ENCODE measurements at regions not wholly inside any gene's neighbourhood (a gene's known extent, or its start where the extent isn't known, plus 50 kb on each side); places are given as distances from the start of the nearest gene placed in this dataset.
"Not testable (repeated sequence)": the region's sequence is repeated elsewhere in the genome, so short reads cannot be mapped to it uniquely, and the experiment has no call there.

DNA sequence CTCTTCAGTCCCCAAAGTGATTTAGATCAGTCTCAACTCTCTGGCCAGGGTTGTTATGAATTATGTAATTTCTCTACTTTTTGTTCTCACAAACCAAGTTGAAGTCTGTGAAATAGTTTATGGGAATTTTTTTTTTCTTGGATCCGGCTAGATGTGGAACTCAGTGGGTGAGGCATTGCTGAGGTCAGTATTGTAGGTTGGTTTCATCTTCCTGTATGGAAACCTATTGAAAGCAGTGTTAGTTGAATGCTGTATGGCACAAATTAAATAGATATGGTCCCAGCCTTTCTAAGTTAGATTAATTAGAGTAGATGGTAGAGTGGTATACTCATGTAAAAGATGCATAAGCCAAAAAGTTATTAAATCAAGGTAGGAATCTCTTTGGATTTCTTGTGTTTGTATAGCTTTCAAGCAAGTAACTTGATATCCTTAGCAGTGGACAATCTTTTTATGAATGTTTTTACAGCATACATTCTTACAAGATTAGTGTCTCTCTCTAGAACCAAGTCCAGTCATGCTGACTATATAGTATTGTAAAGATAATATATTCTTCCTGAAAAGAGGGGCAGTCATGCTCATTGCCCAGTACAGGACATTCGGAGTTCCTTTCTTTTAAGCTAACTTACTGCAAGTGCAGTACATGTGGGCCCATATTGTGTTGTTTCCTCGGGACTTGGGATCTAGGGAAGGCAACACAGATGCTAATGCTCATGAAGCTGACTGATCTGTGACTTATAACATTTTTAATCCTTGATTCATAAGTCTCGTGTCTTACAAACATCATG lies 2541.1 kb downstream of the PCDH9 start:
- Histone ChIP-seq H3K27me3 (ENCODE audit: control insufficient read depth, insufficient read depth, low read length) (no peaks in the 10 kb centered on the region), H3K36me3 (ENCODE audit: control insufficient read depth, low read depth, low read length) (no peaks in the 10 kb centered on the region), H3K9ac (ENCODE audit: low read length) (no peak overlapping the region), H3K4me1 (ENCODE audit: control insufficient read depth, low read depth, low read length) (peaks cover 17% of the 10 kb centered on the region), H3K4me3 (ENCODE audit: low read length) (no peak overlapping the region), H3K27ac (ENCODE audit: low read length) (no peak overlapping the region), H3K9me3 (ENCODE audit: control insufficient read depth, low read depth, low read length) (no peaks in the 10 kb centered on the region)

DNA sequence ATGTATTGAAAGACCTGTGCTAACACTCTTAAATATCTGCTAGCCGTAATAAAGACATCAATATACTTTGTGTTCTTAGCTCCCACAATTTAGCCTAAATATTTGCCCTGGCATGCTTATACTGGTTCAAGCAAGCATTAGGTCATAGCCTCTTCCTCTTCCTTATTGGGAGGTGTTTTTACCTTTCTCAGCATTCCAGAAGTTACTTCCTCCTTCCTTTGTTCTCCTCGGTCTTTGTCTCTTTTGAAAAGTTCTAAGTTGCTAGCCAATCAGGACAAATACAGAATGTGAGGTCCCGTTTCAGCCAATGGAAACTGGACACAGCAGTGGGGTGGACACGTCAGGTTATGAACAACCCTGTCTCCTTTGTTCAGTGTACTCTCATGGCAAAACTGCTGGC lies 2543.6 kb downstream of the PCDH9 start:
- not testable (repeated sequence) for H3K9ac ChIP-seq (ENCODE audit: low read length); H3K27me3 ChIP-seq (ENCODE audit: control insufficient read depth, insufficient read depth, low read length); H3K4me3 ChIP-seq (ENCODE audit: low read length); H3K9me3 ChIP-seq (ENCODE audit: control insufficient read depth, low read depth, low read length); H3K36me3 ChIP-seq (ENCODE audit: control insufficient read depth, low read depth, low read length); H3K27ac ChIP-seq (ENCODE audit: low read length)
- peaks cover 28% of the 10 kb centered on the region for H3K4me1 ChIP-seq (ENCODE audit: control insufficient read depth, low read depth, low read length)

DNA sequence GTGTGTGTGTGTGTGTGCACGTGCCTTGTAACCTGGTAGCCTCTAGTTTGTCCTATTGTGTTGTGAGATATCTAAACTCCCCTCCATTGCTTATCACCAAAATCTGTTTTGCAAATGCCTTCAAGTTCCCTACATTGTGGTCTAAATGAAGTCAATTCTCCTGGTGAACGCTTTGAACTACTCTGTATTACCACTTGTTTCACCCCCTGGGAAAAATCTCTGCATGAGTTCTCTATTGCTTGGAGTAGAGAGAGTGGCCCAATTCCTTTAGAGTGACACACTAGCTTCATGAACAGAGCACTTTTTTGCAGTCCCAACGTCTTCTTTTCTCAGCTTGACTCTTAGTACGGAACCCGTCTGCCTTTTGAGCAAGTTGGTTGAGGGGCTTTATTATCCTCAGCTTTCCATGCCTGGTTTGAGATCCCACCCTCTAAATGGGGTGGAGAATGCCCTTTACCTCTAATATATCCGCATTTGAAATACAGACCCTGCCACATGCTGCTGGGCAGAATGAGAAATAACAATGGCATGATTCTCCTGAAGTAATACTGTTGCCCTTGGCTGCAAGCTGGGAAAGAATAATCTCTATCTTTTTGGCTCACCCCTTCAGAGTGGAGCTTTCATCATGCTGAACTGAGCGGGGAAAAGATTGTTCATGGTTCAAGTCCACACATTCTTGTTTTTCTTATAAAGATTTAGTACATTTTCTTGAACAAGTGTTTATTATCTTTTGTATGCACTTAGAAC lies 2545.3 kb downstream of the PCDH9 start:
- Histone ChIP-seq H3K4me3 (ENCODE audit: low read length) (peak overlapping the region; percentile 39), H3K9ac (ENCODE audit: low read length) (peak overlapping the region; percentile 17), H3K27me3 (ENCODE audit: control insufficient read depth, insufficient read depth, low read length) (no peaks in the 10 kb centered on the region), H3K4me1 (ENCODE audit: control insufficient read depth, low read depth, low read length) (peaks cover 28% of the 10 kb centered on the region), H3K27ac (ENCODE audit: low read length) (peak overlapping the region; percentile 75), H3K36me3 (ENCODE audit: control insufficient read depth, low read depth, low read length) (no peaks in the 10 kb centered on the region), H3K9me3 (ENCODE audit: control insufficient read depth, low read depth, low read length) (no peaks in the 10 kb centered on the region)

DNA sequence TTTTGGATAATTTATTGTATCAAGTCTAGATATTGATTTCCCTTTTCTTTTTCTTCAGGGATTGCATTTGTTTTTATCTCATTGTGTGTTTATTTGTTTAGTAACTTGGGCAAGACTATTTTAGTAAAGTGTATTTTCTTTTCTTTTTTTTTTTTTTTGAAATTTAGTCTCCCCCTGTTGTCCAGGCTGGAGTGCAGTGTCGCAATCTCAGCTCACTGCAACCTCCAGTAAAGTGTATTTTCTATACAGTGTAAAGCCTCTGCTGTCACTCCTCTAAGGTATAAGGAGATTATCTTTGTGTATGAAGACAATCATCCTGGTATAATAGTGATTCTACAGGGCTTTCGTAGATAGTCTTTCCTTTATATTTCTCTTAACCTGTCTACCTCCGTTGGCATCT lies 2546.0 kb downstream of the PCDH9 start:
- no peaks in the 10 kb centered on the region for H3K36me3 ChIP-seq (ENCODE audit: control insufficient read depth, low read depth, low read length)
- H3K9ac ChIP-seq (ENCODE audit: low read length): peak overlapping the region; percentile 17
- H3K4me1 ChIP-seq (ENCODE audit: control insufficient read depth, low read depth, low read length): peaks cover 28% of the 10 kb centered on the region
- no peaks in the 10 kb centered on the region for H3K9me3 ChIP-seq (ENCODE audit: control insufficient read depth, low read depth, low read length)
- peak overlapping the region; percentile 75 for H3K27ac ChIP-seq (ENCODE audit: low read length)
- H3K4me3 ChIP-seq (ENCODE audit: low read length): peak overlapping the region; percentile 39
- no peaks in the 10 kb centered on the region for H3K27me3 ChIP-seq (ENCODE audit: control insufficient read depth, insufficient read depth, low read length)

DNA sequence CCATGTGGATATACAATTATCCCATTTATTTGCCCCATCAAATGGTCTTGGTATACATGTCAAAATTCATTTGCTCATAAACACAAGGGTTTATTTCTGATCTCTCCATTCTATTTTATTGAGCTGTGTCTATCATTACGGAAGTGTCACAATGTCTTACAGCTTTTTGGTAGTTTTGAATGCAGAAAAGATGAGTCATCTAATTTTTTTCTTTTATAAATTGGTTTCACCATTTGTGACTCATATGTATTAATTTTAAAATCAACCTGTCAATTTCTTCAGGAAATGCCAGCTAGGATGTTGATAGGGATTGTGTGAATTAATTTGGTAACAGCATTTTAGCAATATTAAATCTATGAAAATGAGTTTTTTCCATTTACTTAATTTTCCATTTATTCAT lies 2549.4 kb downstream of the PCDH9 start:
- H3K27ac ChIP-seq (ENCODE audit: low read length): no peak overlapping the region

DNA sequence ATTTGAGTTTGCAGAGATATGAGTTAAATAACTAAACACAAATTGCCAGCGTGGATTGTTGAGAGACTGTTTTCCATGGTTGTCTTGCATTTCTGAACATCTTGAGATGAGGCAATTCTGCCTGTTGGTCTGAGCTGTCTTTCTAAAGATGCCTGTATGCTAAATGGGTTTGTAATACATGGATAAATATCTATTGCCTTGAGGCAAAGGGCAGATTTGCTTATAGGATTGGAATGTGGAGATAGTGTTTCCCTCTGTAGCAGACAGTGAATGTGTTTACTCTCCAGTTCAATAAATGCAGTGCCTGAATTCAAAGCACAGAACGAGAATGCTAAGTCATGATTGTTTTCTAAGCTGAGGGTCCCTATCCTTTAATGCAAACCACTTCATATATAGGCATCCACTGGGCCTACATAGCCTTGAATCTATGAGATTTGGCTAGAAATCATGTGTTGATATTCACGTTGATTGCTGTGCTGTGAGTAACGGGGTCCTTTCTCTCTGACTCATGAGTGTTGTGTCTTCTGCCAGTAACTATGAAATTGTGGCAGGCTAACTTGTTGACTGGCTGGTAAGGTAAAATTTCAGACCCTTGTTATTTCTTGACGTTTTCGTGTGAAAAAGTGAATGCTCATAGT lies 2554.8 kb downstream of the PCDH9 start:
- Histone ChIP-seq H3K4me3 (ENCODE audit: low read length) (no peak overlapping the region), H3K9ac (ENCODE audit: low read length) (no peak overlapping the region), H3K36me3 (ENCODE audit: control insufficient read depth, low read depth, low read length) (no peaks in the 10 kb centered on the region), H3K4me1 (ENCODE audit: control insufficient read depth, low read depth, low read length) (no peaks in the 10 kb centered on the region), H3K27me3 (ENCODE audit: control insufficient read depth, insufficient read depth, low read length) (no peaks in the 10 kb centered on the region), H3K27ac (ENCODE audit: low read length) (no peak overlapping the region), H3K9me3 (ENCODE audit: control insufficient read depth, low read depth, low read length) (no peaks in the 10 kb centered on the region)

More for the DNA sequence above, 2549.4 kb downstream of the PCDH9 start:
- H3K9me3 ChIP-seq (ENCODE audit: control insufficient read depth, low read depth, low read length): no peaks in the 10 kb centered on the region
- no peaks in the 10 kb centered on the region for H3K36me3 ChIP-seq (ENCODE audit: control insufficient read depth, low read depth, low read length)
- H3K27me3 ChIP-seq (ENCODE audit: control insufficient read depth, insufficient read depth, low read length): no peaks in the 10 kb centered on the region
- peaks cover 28% of the 10 kb centered on the region for H3K4me1 ChIP-seq (ENCODE audit: control insufficient read depth, low read depth, low read length)
- no peak overlapping the region for H3K4me3 ChIP-seq (ENCODE audit: low read length)
- no peak overlapping the region for H3K9ac ChIP-seq (ENCODE audit: low read length)

DNA sequence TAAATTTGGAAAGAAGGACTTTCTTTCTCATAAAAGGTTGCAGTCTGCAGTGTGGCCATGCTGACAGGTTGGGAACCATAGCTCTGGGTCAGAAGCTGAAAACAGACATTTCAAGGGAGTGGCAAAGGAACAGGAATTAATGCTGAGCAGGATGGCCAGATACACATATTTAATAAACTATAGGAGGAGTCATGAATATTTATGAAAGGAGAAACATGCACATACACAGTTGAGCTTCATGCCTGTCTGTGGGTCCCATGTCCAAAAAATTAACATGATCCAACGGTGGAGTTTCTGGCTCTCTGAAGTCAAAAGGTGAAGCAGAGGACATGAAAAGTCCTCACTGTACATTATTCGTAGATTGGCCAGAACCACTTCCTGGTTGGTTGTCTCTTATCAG lies 2556.0 kb downstream of the PCDH9 start:
- H3K4me1 ChIP-seq (ENCODE audit: control insufficient read depth, low read depth, low read length): no peaks in the 10 kb centered on the region
- H3K36me3 ChIP-seq (ENCODE audit: control insufficient read depth, low read depth, low read length): no peaks in the 10 kb centered on the region
- no peak overlapping the region for H3K27ac ChIP-seq (ENCODE audit: low read length)
- no peak overlapping the region for H3K4me3 ChIP-seq (ENCODE audit: low read length)
- H3K9me3 ChIP-seq (ENCODE audit: control insufficient read depth, low read depth, low read length): no peaks in the 10 kb centered on the region
- H3K9ac ChIP-seq (ENCODE audit: low read length): no peak overlapping the region
- H3K27me3 ChIP-seq (ENCODE audit: control insufficient read depth, insufficient read depth, low read length): no peaks in the 10 kb centered on the region

DNA sequence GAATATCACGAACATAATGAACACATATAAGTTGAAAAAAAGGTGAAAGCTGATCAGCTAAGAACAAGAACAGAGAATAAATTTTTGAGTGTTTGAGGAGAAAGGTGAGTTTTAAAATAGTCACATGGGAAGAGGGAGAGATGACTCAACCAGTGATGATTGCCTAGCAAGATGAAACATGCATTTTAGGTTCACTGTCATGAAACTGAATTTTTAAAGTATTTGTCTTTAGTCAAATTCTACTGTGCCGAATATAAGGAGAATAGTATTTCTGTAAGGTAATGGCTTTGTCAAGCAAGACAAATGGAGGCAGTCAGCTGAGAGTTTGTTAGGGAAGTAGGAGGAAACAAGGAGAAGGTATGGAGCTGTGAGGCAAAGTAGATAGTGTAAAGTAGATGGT lies 2557.4 kb downstream of the PCDH9 start:
- H3K27ac ChIP-seq (ENCODE audit: low read length): no peak overlapping the region
- H3K36me3 ChIP-seq (ENCODE audit: control insufficient read depth, low read depth, low read length): no peaks in the 10 kb centered on the region
- no peaks in the 10 kb centered on the region for H3K4me1 ChIP-seq (ENCODE audit: control insufficient read depth, low read depth, low read length)
- no peaks in the 10 kb centered on the region for H3K27me3 ChIP-seq (ENCODE audit: control insufficient read depth, insufficient read depth, low read length)
- no peak overlapping the region for H3K4me3 ChIP-seq (ENCODE audit: low read length)
- no peaks in the 10 kb centered on the region for H3K9me3 ChIP-seq (ENCODE audit: control insufficient read depth, low read depth, low read length)
- no peak overlapping the region for H3K9ac ChIP-seq (ENCODE audit: low read length)

DNA sequence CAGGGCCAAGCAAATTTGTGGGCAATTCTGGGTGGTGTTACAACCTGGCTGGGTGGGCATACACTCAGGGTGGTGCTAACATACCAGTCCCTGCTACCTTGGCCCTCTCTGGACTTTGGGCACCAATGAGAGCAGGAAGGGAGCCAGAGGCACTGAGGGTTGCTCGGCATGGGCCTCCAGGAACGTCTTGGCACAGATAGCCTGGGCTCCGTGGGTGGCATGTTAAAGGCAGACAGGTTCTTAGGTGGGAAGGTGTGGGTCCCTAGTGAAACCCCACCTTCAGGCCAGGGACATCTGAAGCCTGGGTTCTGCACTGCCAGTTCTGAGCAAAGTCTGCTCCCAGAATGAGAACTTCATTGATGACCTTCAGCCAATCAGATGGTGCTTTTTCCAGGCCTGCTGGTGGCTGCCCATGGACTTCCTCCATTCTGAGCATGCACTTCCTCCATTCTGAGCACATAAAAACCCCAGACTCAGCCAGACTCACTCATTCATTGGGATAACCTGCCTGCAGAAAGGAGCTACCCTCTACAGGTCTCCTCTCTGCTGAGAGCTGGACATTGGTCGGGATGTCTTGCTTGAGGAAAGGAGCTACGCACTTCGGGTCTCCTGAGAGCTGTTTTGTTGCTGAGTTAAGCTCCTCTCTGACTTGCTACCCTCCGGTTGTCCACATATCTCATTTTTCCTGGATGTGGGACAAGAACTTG lies 2567.1 kb downstream of the PCDH9 start:
- no peaks in the 10 kb centered on the region for H3K9me3 ChIP-seq (ENCODE audit: control insufficient read depth, low read depth, low read length)
- no peaks in the 10 kb centered on the region for H3K36me3 ChIP-seq (ENCODE audit: control insufficient read depth, low read depth, low read length)
- H3K4me3 ChIP-seq (ENCODE audit: low read length): no peak overlapping the region
- H3K27ac ChIP-seq (ENCODE audit: low read length): no peak overlapping the region
- H3K27me3 ChIP-seq (ENCODE audit: control insufficient read depth, insufficient read depth, low read length): no peaks in the 10 kb centered on the region
- no peak overlapping the region for H3K9ac ChIP-seq (ENCODE audit: low read length)
- no peaks in the 10 kb centered on the region for H3K4me1 ChIP-seq (ENCODE audit: control insufficient read depth, low read depth, low read length)

DNA sequence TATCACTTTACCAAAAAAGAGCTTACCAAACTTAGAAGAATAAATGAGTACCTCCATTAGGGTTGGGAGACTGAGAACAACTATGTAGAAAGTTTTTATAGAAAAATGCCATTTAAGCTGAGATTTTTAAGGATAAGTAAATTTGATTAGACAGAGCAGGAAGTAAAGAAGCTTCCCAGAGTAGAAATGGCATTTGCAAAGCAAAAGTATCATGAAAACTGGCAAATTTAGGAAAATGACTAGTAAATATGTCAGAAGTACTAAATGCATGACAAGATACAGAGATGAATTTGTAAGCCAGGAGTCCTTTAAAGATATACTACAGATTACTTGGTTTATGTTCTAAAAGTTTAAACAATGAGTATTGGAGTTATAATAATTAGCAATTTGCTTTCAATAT lies 2581.8 kb downstream of the PCDH9 start:
- no peaks in the 10 kb centered on the region for H3K9me3 ChIP-seq (ENCODE audit: control insufficient read depth, low read depth, low read length)
- no peak overlapping the region for H3K4me3 ChIP-seq (ENCODE audit: low read length)
- no peaks in the 10 kb centered on the region for H3K4me1 ChIP-seq (ENCODE audit: control insufficient read depth, low read depth, low read length)
- H3K27me3 ChIP-seq (ENCODE audit: control insufficient read depth, insufficient read depth, low read length): no peaks in the 10 kb centered on the region
- no peaks in the 10 kb centered on the region for H3K36me3 ChIP-seq (ENCODE audit: control insufficient read depth, low read depth, low read length)
- no peak overlapping the region for H3K27ac ChIP-seq (ENCODE audit: low read length)
- H3K9ac ChIP-seq (ENCODE audit: low read length): no peak overlapping the region

DNA sequence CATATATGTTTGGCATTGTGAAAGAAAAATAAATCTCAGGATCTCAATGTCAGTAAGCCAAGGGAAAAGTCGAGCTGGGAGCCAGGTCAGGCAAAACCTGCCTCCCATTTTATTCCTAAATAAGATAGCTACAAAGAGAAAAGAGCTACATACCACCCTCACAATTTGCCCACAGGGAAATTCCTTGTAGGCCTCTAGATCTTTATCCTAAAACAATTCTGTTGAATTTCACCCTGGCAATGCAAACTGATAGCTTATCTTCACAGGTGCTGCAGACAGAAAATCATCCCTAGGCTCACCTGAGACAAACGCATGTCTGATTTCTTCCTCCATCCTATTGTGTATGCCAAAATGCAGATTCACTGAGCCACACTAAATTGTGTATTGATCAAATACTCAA lies 2587.1 kb downstream of the PCDH9 start:
- Histone ChIP-seq H3K9me3 (ENCODE audit: control insufficient read depth, low read depth, low read length) (no peaks in the 10 kb centered on the region), H3K4me1 (ENCODE audit: control insufficient read depth, low read depth, low read length) (no peaks in the 10 kb centered on the region), H3K4me3 (ENCODE audit: low read length) (no peak overlapping the region), H3K9ac (ENCODE audit: low read length) (no peak overlapping the region), H3K27me3 (ENCODE audit: control insufficient read depth, insufficient read depth, low read length) (no peaks in the 10 kb centered on the region), H3K36me3 (ENCODE audit: control insufficient read depth, low read depth, low read length) (no peaks in the 10 kb centered on the region), H3K27ac (ENCODE audit: low read length) (no peak overlapping the region)
